Trophoblast cell (in vitro differentiated cells and primary cell): ENCODE measurements at regions not wholly inside any gene's neighbourhood (a gene's known extent, or its start where the extent isn't known, plus 50 kb on each side); places are given as distances from the start of the nearest gene placed in this dataset.
"Not testable (repeated sequence)": the region's sequence is repeated elsewhere in the genome, so short reads cannot be mapped to it uniquely, and the experiment has no call there.

ENCODE experiments used
- DNase-seq, 2 donors: peaks; one replicate each; pipeline ENCODE4 v3.0.0-alpha.2; 2016
- H2AFZ ChIP-seq: 2 replicates; pipeline ENCODE4 v1.6.1; 2013; ENCODE audit warnings: low read length, moderate library complexity, mild to moderate bottlenecking; ENCODE audit not compliant: insufficient read depth, poor library complexity
- H2AK5ac ChIP-seq: 2 replicates; pipeline ENCODE4 v1.6.1; 2013; ENCODE audit warnings: mild to moderate bottlenecking, low read length
- H2BK120ac ChIP-seq: 2 replicates; pipeline ENCODE4 v1.6.1; 2013; ENCODE audit warnings: low read length, mild to moderate bottlenecking, moderate library complexity; ENCODE audit not compliant: insufficient read depth, poor library complexity
- H2BK12ac ChIP-seq: 2 replicates; pipeline ENCODE4 v1.6.1; 2013; ENCODE audit warnings: mild to moderate bottlenecking, low read length, moderate library complexity
- H2BK5ac ChIP-seq: 2 replicates; pipeline ENCODE4 v1.6.1; 2013; ENCODE audit warnings: low read length, low read depth, moderate library complexity, mild to moderate bottlenecking; ENCODE audit not compliant: poor library complexity
- H3K14ac ChIP-seq: 2 replicates; pipeline ENCODE4 v1.6.1; 2013; ENCODE audit warnings: mild to moderate bottlenecking, low read length
- H3K18ac ChIP-seq: 2 replicates; pipeline ENCODE4 v1.6.1; 2013; ENCODE audit warnings: mild to moderate bottlenecking, low read length
- H3K23ac ChIP-seq: 2 replicates; pipeline ENCODE4 v1.6.1; 2013; ENCODE audit warnings: low read length
- H3K27ac ChIP-seq: 2 replicates; pipeline ENCODE4 v1.5.1; 2013; ENCODE audit warnings: low read depth, mild to moderate bottlenecking, inconsistent platforms, low read length, moderate library complexity
- H3K27me3 ChIP-seq: 2 replicates; pipeline ENCODE4 v1.6.1; 2013; ENCODE audit warnings: inconsistent platforms, mild to moderate bottlenecking, low read length, moderate library complexity; ENCODE audit not compliant: insufficient read depth
- H3K36me3 ChIP-seq, 2 experiments: 1 replicate in 1 of 2; 2 replicates in 1 of 2; pipeline ENCODE4 v1.6.1; 2013; ENCODE audit warnings: low read length in 2 of 2, mild to moderate bottlenecking in 2 of 2, moderate library complexity in 1 of 2; ENCODE audit not compliant: insufficient read depth in 2 of 2, control insufficient read depth in 1 of 2
- H3K4ac ChIP-seq: 2 replicates; pipeline ENCODE4 v1.6.1; 2013; ENCODE audit warnings: low read depth, mild to moderate bottlenecking, low read length, moderate library complexity
- H3K4me1 ChIP-seq, 2 experiments: 1 replicate in 1 of 2; 2 replicates in 1 of 2; pipeline ENCODE4 v1.6.1; 2013; ENCODE audit warnings: low read length in 2 of 2, mild to moderate bottlenecking in 2 of 2, moderate library complexity in 1 of 2; ENCODE audit not compliant: insufficient read depth in 2 of 2, control insufficient read depth in 1 of 2
- H3K4me2 ChIP-seq: 2 replicates; pipeline ENCODE4 v1.6.1; 2013; ENCODE audit warnings: inconsistent platforms, mild to moderate bottlenecking, low read length, moderate library complexity
- H3K4me3 ChIP-seq: 2 replicates; pipeline ENCODE4 v1.5.1; 2013; ENCODE audit warnings: mild to moderate bottlenecking, low read depth, low read length, inconsistent platforms
- H3K79me1 ChIP-seq: one replicate; pipeline ENCODE4 v1.6.1; 2013; ENCODE audit warnings: low read length
- H3K79me2 ChIP-seq: 2 replicates; pipeline ENCODE4 v1.6.1; 2013; ENCODE audit warnings: low read length, mild to moderate bottlenecking; ENCODE audit not compliant: control insufficient read depth, insufficient read depth, poor library complexity
- H3K9ac ChIP-seq: 2 replicates; pipeline ENCODE4 v1.6.1; 2013; ENCODE audit warnings: mild to moderate bottlenecking, low read length
- H3K9me3 ChIP-seq: 2 replicates; pipeline ENCODE4 v1.6.1; 2013; ENCODE audit warnings: low read depth, mild to moderate bottlenecking, control low read depth, inconsistent platforms, low read length; ENCODE audit not compliant: insufficient read depth
- H4K12ac ChIP-seq: 2 replicates; pipeline ENCODE4 v1.6.1; 2013; ENCODE audit warnings: low read depth, mild to moderate bottlenecking, low read length, moderate library complexity
- H4K8ac ChIP-seq: 2 replicates; pipeline ENCODE4 v1.6.1; 2013; ENCODE audit warnings: low read depth, mild to moderate bottlenecking, low read length, moderate library complexity
- H4K91ac ChIP-seq: one replicate; pipeline ENCODE4 v1.6.1; 2013; ENCODE audit warnings: low read depth, mild to moderate bottlenecking, low read length, moderate library complexity
- WGBS: extraction: QIAGEN DNeasy Blood & Tissue Kit; methylation state at CpG from one replicate; pipeline ENCODE4 v1.1.7; 2013; ENCODE audit warnings: missing lambda C conversion rate; ENCODE audit not compliant: insufficient read length, insufficient coverage; ENCODE audit errors: extremely low coverage; 5-methylcytosine and 5-hydroxymethylcytosine counted together

GRCh38 chr10:3566627-3567026, 218.4 kb downstream of the KLF6 start:
- Histone ChIP-seq H4K8ac (no peak overlapping the region), H3K14ac (no peak overlapping the region), H2BK120ac (no peak overlapping the region), H3K36me3 (no peaks in the 10 kb centered on the region), H4K12ac (no peak overlapping the region), H4K91ac (no peak overlapping the region), H3K4ac (no peak overlapping the region), H3K27ac (no peak overlapping the region), H2BK12ac (no peak overlapping the region), H3K4me3 (no peak overlapping the region), H3K9ac (no peak overlapping the region), H2BK5ac (no peak overlapping the region), H3K9me3 (peaks cover 4% of the 10 kb centered on the region), H3K23ac (no peak overlapping the region), H3K4me1 (peaks cover 0 to 3% of the 10 kb centered on the region in 2 experiments), H3K4me2 (no peak overlapping the region), H2AFZ (no peak overlapping the region), H3K79me2 (no peaks in the 10 kb centered on the region), H3K79me1 (peaks cover 2% of the 10 kb centered on the region), H3K18ac (no peak overlapping the region), H2AK5ac (no peak overlapping the region), H3K27me3 (no peaks in the 10 kb centered on the region)
- no CpG with 5 or more reads among the region's 1 CpG for WGBS
- DNase-seq: no peak

GRCh38 chr10:3564346-3565002, 220.5 kb downstream of the KLF6 start:
- Histone ChIP-seq H3K4me3 (no peak overlapping the region), H2AK5ac (no peak overlapping the region), H4K8ac (no peak overlapping the region), H2AFZ (no peak overlapping the region), H3K9ac (no peak overlapping the region), H3K27ac (no peak overlapping the region), H3K36me3 (no peaks in the 10 kb centered on the region), H3K18ac (no peak overlapping the region), H3K9me3 (peaks cover 4% of the 10 kb centered on the region), H2BK5ac (no peak overlapping the region), H2BK120ac (no peak overlapping the region), H3K4me2 (no peak overlapping the region), H4K91ac (no peak overlapping the region), H3K79me1 (no peaks in the 10 kb centered on the region), H3K14ac (no peak overlapping the region), H3K79me2 (no peaks in the 10 kb centered on the region), H3K27me3 (no peaks in the 10 kb centered on the region), H3K23ac (no peak overlapping the region), H3K4me1 (peaks cover 0 to 3% of the 10 kb centered on the region in 2 experiments), H2BK12ac (no peak overlapping the region), H3K4ac (no peak overlapping the region), H4K12ac (no peak overlapping the region)
- WGBS: no CpG with 5 or more reads among the region's 7 CpGs
- no peak for DNase-seq

GRCh38 chr10:3563298-3563697, 221.7 kb downstream of the KLF6 start:
- H3K4me2 ChIP-seq: no peak overlapping the region
- WGBS: no CpG with 5 or more reads among the region's 3 CpGs
- peaks cover 0 to 3% of the 10 kb centered on the region in 2 experiments for H3K4me1 ChIP-seq

GRCh38 chr10:3560628-3561027, 224.4 kb downstream of the KLF6 start:
- H3K79me2 ChIP-seq, H2BK12ac ChIP-seq, H3K9me3 ChIP-seq, H3K18ac ChIP-seq, H3K27me3 ChIP-seq, H4K12ac ChIP-seq, H3K27ac ChIP-seq, H3K14ac ChIP-seq, H4K8ac ChIP-seq, H3K9ac ChIP-seq, H2AK5ac ChIP-seq, H2BK5ac ChIP-seq, H3K4me2 ChIP-seq, H3K4ac ChIP-seq, H2BK120ac ChIP-seq, H4K91ac ChIP-seq, H3K4me3 ChIP-seq, H3K79me1 ChIP-seq, DNase-seq, H3K23ac ChIP-seq, H3K36me3 ChIP-seq, H2AFZ ChIP-seq, H3K4me1 ChIP-seq: not testable (repeated sequence)
- WGBS: no CpG with 5 or more reads among the region's 3 CpGs

More at GRCh38 chr10:3563298-3563697, 221.7 kb downstream of the KLF6 start:
- no peak overlapping the region for H4K8ac ChIP-seq
- DNase-seq: no peak
- H2BK12ac ChIP-seq: no peak overlapping the region
- H3K9ac ChIP-seq: no peak overlapping the region
- no peaks in the 10 kb centered on the region for H3K27me3 ChIP-seq
- H3K18ac ChIP-seq: no peak overlapping the region
- H3K14ac ChIP-seq: no peak overlapping the region
- no peaks in the 10 kb centered on the region for H3K79me2 ChIP-seq
- H3K23ac ChIP-seq: no peak overlapping the region
- no peak overlapping the region for H2BK120ac ChIP-seq
- no peak overlapping the region for H2BK5ac ChIP-seq
- peaks cover 4% of the 10 kb centered on the region for H3K9me3 ChIP-seq
- H2AK5ac ChIP-seq: no peak overlapping the region
- no peaks in the 10 kb centered on the region for H3K36me3 ChIP-seq
- H3K4me3 ChIP-seq: no peak overlapping the region
- H4K12ac ChIP-seq: no peak overlapping the region
- H3K4ac ChIP-seq: no peak overlapping the region
- H2AFZ ChIP-seq: no peak overlapping the region
- H4K91ac ChIP-seq: no peak overlapping the region
- H3K79me1 ChIP-seq: no peaks in the 10 kb centered on the region
- no peak overlapping the region for H3K27ac ChIP-seq
